Keratinocyte (primary cell): ENCODE measurements at regions not wholly inside any gene's neighbourhood (a gene's known extent, or its start where the extent isn't known, plus 50 kb on each side); places are given as distances from the start of the nearest gene placed in this dataset.

Experiments
- DNase-seq: peaks from one replicate; pipeline ENCODE4 v3.0.0-alpha.2; 2011; ENCODE audit warnings: low read depth, missing footprints, low spot score
- FAIRE-seq: peaks from 2 replicates; lab custom pipeline; 2011; peaks lifted over from hg19 to GRCh38; lab: Jason Lieb, UNC
- H2AFZ ChIP-seq: 2 replicates; pipeline ENCODE4 v1.6.0; 2012; ENCODE audit warnings: low read length, control low read depth, inconsistent platforms; ENCODE audit not compliant: control insufficient read depth
- H3K27ac ChIP-seq: 2 replicates; pipeline ENCODE4 v1.5.1; 2011; ENCODE audit warnings: low read length; ENCODE audit not compliant: control insufficient read depth, insufficient read depth
- H3K27me3 ChIP-seq: 3 replicates; pipeline ENCODE4 v1.6.0; 2011; ENCODE audit warnings: low read length; ENCODE audit not compliant: control insufficient read depth, insufficient read depth; ENCODE audit errors: extremely low read depth
- H3K36me3 ChIP-seq, 2 experiments: 2 replicates in 1 of 2; 3 replicates in 1 of 2; pipeline ENCODE4 v1.5.1; 2011; ENCODE audit warnings: low read length in 2 of 2, mild to moderate bottlenecking in 1 of 2; ENCODE audit not compliant: control insufficient read depth in 2 of 2, insufficient read depth in 2 of 2; ENCODE audit errors: extremely low read depth in 1 of 2
- H3K4me1 ChIP-seq: 3 replicates; pipeline ENCODE4 v1.5.1; 2011; ENCODE audit warnings: low read length; ENCODE audit not compliant: control insufficient read depth, insufficient read depth; ENCODE audit errors: extremely low read depth
- H3K4me2 ChIP-seq: 3 replicates; pipeline ENCODE4 v1.6.0; 2011; ENCODE audit warnings: low read depth, low read length; ENCODE audit not compliant: control insufficient read depth, insufficient read depth; ENCODE audit errors: extremely low read depth
- H3K4me3 ChIP-seq, 3 experiments: fragments of 200-600 bp in 1 of 3; sonication (generic) in 1 of 3; 2 replicates in 2 of 3; 3 replicates in 1 of 3; pipeline ENCODE4 v1.5.1; 2011 to 2016; ENCODE audit warnings: low read length in 3 of 3, mild to moderate bottlenecking in 3 of 3, control low read depth in 2 of 3, inconsistent platforms in 1 of 3, low read depth in 1 of 3, mixed read lengths in 1 of 3, mixed run types in 1 of 3, moderate library complexity in 1 of 3; ENCODE audit not compliant: control insufficient read depth in 2 of 3, insufficient read depth in 2 of 3; ENCODE audit errors: extremely low read depth in 1 of 3
- H3K79me2 ChIP-seq: 2 replicates; pipeline ENCODE4 v1.6.0; 2012; ENCODE audit warnings: low read length; ENCODE audit not compliant: control insufficient read depth, insufficient read depth
- H3K9ac ChIP-seq: 3 replicates; pipeline ENCODE4 v1.6.0; 2011; ENCODE audit warnings: low read length; ENCODE audit not compliant: control insufficient read depth, insufficient read depth; ENCODE audit errors: extremely low read depth
- H3K9me1 ChIP-seq: 3 replicates; pipeline ENCODE4 v1.6.0; 2011; ENCODE audit warnings: low read length; ENCODE audit not compliant: control insufficient read depth, insufficient read depth; ENCODE audit errors: extremely low read depth
- H3K9me3 ChIP-seq: 2 replicates; pipeline ENCODE4 v1.5.1; 2012; ENCODE audit warnings: low read depth, low read length; ENCODE audit not compliant: control insufficient read depth
- H4K20me1 ChIP-seq: 3 replicates; pipeline ENCODE4 v1.6.0; 2011; ENCODE audit warnings: low read length; ENCODE audit not compliant: control insufficient read depth, insufficient read depth; ENCODE audit errors: extremely low read depth
- EZH2 ChIP-seq: IDR thresholded peaks from one replicate; pipeline ENCODE4 v1.6.1; 2012; ENCODE audit warnings: inconsistent platforms, mild to moderate bottlenecking, low read length, moderate library complexity
- dilution Hi-C: fragments of 300-500 bp; cut with MboI; formaldehyde crosslinking; loops from one replicate; pipeline ENCODE4 v1.7.0; 2020; ENCODE audit warnings: low sequenced_read_pairs; ENCODE audit not compliant: extremely low pct_ligation_motif_present
- TF ChIP-seq, protein P1 (sequence below), 3 experiments: IDR thresholded peaks in 1 of 3; conservative IDR thresholded peaks in 1 of 3; optimal IDR thresholded peaks in 1 of 3; 2 replicates in 2 of 3; 3 replicates in 1 of 3; pipeline versions ENCODE3 to v1.5.1; 2011; ENCODE audit warnings: low read length in 3 of 3, mild to moderate bottlenecking in 3 of 3, moderate library complexity in 2 of 3, control low read depth in 1 of 3, inconsistent platforms in 1 of 3; ENCODE audit not compliant: insufficient read depth in 2 of 3; ENCODE audit errors: extremely low read depth in 1 of 3

DNA sequence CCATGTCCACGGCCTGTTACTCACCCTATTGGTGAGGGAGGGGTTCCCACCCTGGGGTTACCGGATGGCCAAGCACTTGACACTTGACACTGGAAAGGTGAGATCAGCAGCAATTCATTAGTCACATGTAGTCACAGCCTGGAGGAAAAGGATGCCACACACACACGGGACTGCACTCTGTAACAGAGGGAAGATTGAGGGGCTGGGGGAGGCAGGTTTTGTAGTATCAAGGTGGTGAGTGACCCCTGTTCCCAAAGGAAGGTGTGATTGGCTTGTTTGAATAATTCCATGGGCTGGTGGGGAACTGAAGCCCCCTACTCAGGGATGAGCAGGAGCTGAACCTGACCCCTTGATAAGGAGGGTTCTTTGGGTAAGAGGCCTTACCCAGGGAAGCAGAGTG, 96.0 kb upstream of the HELT start:
- FAIRE-seq (no peak), DNase-seq (no peak)
- no peak overlapping the region for H2AFZ ChIP-seq
- H3K79me2 ChIP-seq, result no peaks in the 10 kb centered on the region
- no peaks in the 10 kb centered on the region for H3K36me3 ChIP-seq
- H3K4me3 ChIP-seq, result no peak overlapping the region
- dilution Hi-C loops, result no loop called here
- TF ChIP-seq, protein P1, sequence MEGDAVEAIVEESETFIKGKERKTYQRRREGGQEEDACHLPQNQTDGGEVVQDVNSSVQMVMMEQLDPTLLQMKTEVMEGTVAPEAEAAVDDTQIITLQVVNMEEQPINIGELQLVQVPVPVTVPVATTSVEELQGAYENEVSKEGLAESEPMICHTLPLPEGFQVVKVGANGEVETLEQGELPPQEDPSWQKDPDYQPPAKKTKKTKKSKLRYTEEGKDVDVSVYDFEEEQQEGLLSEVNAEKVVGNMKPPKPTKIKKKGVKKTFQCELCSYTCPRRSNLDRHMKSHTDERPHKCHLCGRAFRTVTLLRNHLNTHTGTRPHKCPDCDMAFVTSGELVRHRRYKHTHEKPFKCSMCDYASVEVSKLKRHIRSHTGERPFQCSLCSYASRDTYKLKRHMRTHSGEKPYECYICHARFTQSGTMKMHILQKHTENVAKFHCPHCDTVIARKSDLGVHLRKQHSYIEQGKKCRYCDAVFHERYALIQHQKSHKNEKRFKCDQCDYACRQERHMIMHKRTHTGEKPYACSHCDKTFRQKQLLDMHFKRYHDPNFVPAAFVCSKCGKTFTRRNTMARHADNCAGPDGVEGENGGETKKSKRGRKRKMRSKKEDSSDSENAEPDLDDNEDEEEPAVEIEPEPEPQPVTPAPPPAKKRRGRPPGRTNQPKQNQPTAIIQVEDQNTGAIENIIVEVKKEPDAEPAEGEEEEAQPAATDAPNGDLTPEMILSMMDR (optimal IDR thresholded peaks at IDR 0.05 in 1 of 3, IDR thresholded peaks at IDR 0.05 in 1 of 3, conservative IDR thresholded peaks at IDR 0.05 in 1 of 3; ENCODE audit: extremely low read depth in 1 of 3, insufficient read depth in 2 of 3, low read length in 3 of 3), result no peak
- no peak for TF ChIP-seq EZH2
- H3K27me3 ChIP-seq, result no peaks in the 10 kb centered on the region
- H3K27ac ChIP-seq, result no peak overlapping the region
- no peaks in the 10 kb centered on the region for H3K9me1 ChIP-seq
- H3K4me1 ChIP-seq, result no peaks in the 10 kb centered on the region
- H3K4me2 ChIP-seq, result no peak overlapping the region
- H4K20me1 ChIP-seq, result no peaks in the 10 kb centered on the region
- H3K9ac ChIP-seq, result no peak overlapping the region
- H3K9me3 ChIP-seq, result no peaks in the 10 kb centered on the region

DNA sequence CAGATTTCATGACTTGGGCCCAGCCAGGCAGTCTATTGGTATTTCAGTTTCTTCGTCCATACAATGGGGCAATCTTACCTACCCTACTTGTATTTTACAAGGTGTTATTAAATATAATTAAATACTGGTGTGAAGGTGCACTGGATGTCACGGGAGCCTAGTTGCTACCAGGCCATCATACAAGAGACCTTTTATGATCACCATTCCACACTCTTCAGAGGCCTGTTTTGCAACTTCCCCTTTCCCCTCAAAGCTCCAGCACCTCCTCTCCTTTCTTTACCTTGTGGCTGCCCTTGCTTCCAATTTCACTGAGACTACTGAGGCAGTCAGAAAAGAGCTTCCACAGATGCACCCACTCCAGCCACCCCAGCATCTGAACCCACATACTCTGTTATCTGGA, 93.8 kb upstream of the HELT start:
- H3K4me3 ChIP-seq, result no peak overlapping the region
- FAIRE-seq (no peak), DNase-seq (no peak)
- no peaks in the 10 kb centered on the region for H3K9me3 ChIP-seq
- H3K9ac ChIP-seq, result no peak overlapping the region
- no peaks in the 10 kb centered on the region for H3K36me3 ChIP-seq
- H3K27me3 ChIP-seq, result no peaks in the 10 kb centered on the region
- no peaks in the 10 kb centered on the region for H4K20me1 ChIP-seq
- H2AFZ ChIP-seq, result no peak overlapping the region
- H3K9me1 ChIP-seq, result no peaks in the 10 kb centered on the region
- H3K4me2 ChIP-seq, result no peak overlapping the region
- H3K79me2 ChIP-seq, result no peaks in the 10 kb centered on the region
- TF ChIP-seq, protein P1 (optimal IDR thresholded peaks at IDR 0.05 in 1 of 3, IDR thresholded peaks at IDR 0.05 in 1 of 3, conservative IDR thresholded peaks at IDR 0.05 in 1 of 3; ENCODE audit: extremely low read depth in 1 of 3, insufficient read depth in 2 of 3, low read length in 3 of 3), result no peak
- TF ChIP-seq EZH2, result no peak
- dilution Hi-C loops, result no loop called here
- no peak overlapping the region for H3K27ac ChIP-seq
- H3K4me1 ChIP-seq, result no peaks in the 10 kb centered on the region
